Loucy (cell line): ENCODE measurements at regions not wholly inside any gene's neighbourhood (a gene's known extent, or its start where the extent isn't known, plus 50 kb on each side); places are given as distances from the start of the nearest gene placed in this dataset.

Experiments
- H2AFZ ChIP-seq: fragments of 200-600 bp; sonication (generic); 2 replicates; pipeline ENCODE4 v1.6.0; 2016; ENCODE audit warnings: antibody characterized with exemption, mild to moderate bottlenecking, low read length, moderate library complexity
- H3F3A ChIP-seq: fragments of 200-600 bp; 2 replicates; pipeline ENCODE4 v1.6.0; 2016; ENCODE audit warnings: antibody characterized with exemption, low read depth, mild to moderate bottlenecking
- H3K27me3 ChIP-seq: fragments of 200-600 bp; sonication (generic); 2 replicates; pipeline ENCODE4 v1.6.1; 2014; ENCODE audit warnings: low read length, mild to moderate bottlenecking; ENCODE audit not compliant: insufficient read depth, poor library complexity, severe bottlenecking
- H3K36me3 ChIP-seq: fragments of 200-600 bp; sonication (generic); 2 replicates; pipeline ENCODE4 v1.6.1; 2016; ENCODE audit warnings: low read length; ENCODE audit not compliant: insufficient read depth
- H3K4me1 ChIP-seq: fragments of 200-600 bp; sonication (generic); 2 replicates; pipeline ENCODE4 v1.5.1; 2014; ENCODE audit warnings: low read length, mild to moderate bottlenecking; ENCODE audit not compliant: insufficient read depth, poor library complexity, severe bottlenecking
- H3K4me2 ChIP-seq: fragments of 200-600 bp; sonication (generic); 2 replicates; pipeline ENCODE4 v1.6.0; 2014; ENCODE audit warnings: antibody characterized with exemption, low read length, low read depth, mild to moderate bottlenecking; ENCODE audit not compliant: poor library complexity, severe bottlenecking
- H3K4me3 ChIP-seq: fragments of 200-600 bp; sonication (generic); 2 replicates; pipeline ENCODE4 v1.5.1; 2014; ENCODE audit warnings: low read length, mild to moderate bottlenecking, mixed read lengths; ENCODE audit not compliant: poor library complexity, severe bottlenecking
- H3K79me2 ChIP-seq: fragments of 200-600 bp; sonication (generic); 2 replicates; pipeline ENCODE4 v1.6.1; 2014; ENCODE audit warnings: low read length; ENCODE audit not compliant: insufficient read depth
- H3K9ac ChIP-seq: fragments of 200-600 bp; sonication (generic); 2 replicates; pipeline ENCODE4 v1.6.0; 2014; ENCODE audit warnings: mild to moderate bottlenecking, low read depth, low read length, moderate library complexity; ENCODE audit not compliant: poor library complexity, severe bottlenecking
- H3K9me2 ChIP-seq: fragments of 200-600 bp; sonication (generic); replicated peaks from 2 replicates; pipeline ENCODE4 v1.6.1; 2016; ENCODE audit warnings: low read depth, low read length, mixed read lengths
- H3K9me3 ChIP-seq: fragments of 200-600 bp; sonication (generic); 2 replicates; pipeline ENCODE4 v1.6.1; 2014; ENCODE audit warnings: mild to moderate bottlenecking, antibody characterized with exemption, low read length, low read depth; ENCODE audit not compliant: insufficient read depth
- H4K20me1 ChIP-seq: fragments of 200-600 bp; sonication (generic); 2 replicates; pipeline ENCODE4 v1.6.0; 2014; ENCODE audit warnings: antibody characterized with exemption, low read length, mild to moderate bottlenecking; ENCODE audit not compliant: insufficient read depth, poor library complexity, severe bottlenecking
- CTCF ChIP-seq: fragments of 200-600 bp; sonication (generic); conservative IDR thresholded peaks from 2 replicates; pipeline ENCODE4 v1.5.1; 2014; ENCODE audit warnings: mild to moderate bottlenecking, antibody characterized with exemption, low read length
- EZH2phosphoT487 ChIP-seq: fragments of 200-600 bp; IDR thresholded peaks from 2 replicates; pipeline ENCODE4 v1.6.1; 2018; ENCODE audit warnings: antibody characterized with exemption, mild to moderate bottlenecking, moderate library complexity, borderline replicate concordance

- no peaks in the 10 kb centered on the region for H3K79me2 ChIP-seq
- H3K9ac ChIP-seq = no peak overlapping the region
- TF ChIP-seq CTCF = no peak
- no peak for TF ChIP-seq EZH2phosphoT487
- H3K27me3 ChIP-seq = no peaks in the 10 kb centered on the region
- no peak overlapping the region for H3K4me3 ChIP-seq
- H3K4me1 ChIP-seq = no peaks in the 10 kb centered on the region
- no peak overlapping the region for H3K4me2 ChIP-seq
- H3K36me3 ChIP-seq = no peaks in the 10 kb centered on the region
- no peaks in the 10 kb centered on the region for H4K20me1 ChIP-seq
- H3F3A ChIP-seq = no peaks in the 10 kb centered on the region
- no peaks in the 10 kb centered on the region for H3K9me3 ChIP-seq
- no peak overlapping the region for H2AFZ ChIP-seq
- H3K9me2 ChIP-seq = no peaks in the 10 kb centered on the region
Observed at GRCh38 chr3:110077093-110077492, 739.7 kb upstream of the DPPA4 start.

GRCh38 chr3:110093411-110093810 lies 756.1 kb upstream of the DPPA4 start:
- no peaks in the 10 kb centered on the region for H3K9me3 ChIP-seq
- H3K9ac ChIP-seq = no peak overlapping the region
- TF ChIP-seq EZH2phosphoT487 (no peak), CTCF (no peak)
- H3K9me2 ChIP-seq = no peaks in the 10 kb centered on the region
- no peaks in the 10 kb centered on the region for H3K36me3 ChIP-seq
- H3K4me2 ChIP-seq = no peak overlapping the region
- no peak overlapping the region for H2AFZ ChIP-seq
- no peaks in the 10 kb centered on the region for H3F3A ChIP-seq
- H3K79me2 ChIP-seq = no peaks in the 10 kb centered on the region
- H3K4me1 ChIP-seq = no peaks in the 10 kb centered on the region
- no peaks in the 10 kb centered on the region for H4K20me1 ChIP-seq
- H3K4me3 ChIP-seq = no peak overlapping the region
- H3K27me3 ChIP-seq = no peaks in the 10 kb centered on the region

GRCh38 chr3:110093812-110094401 lies 756.6 kb upstream of the DPPA4 start:
- Histone ChIP-seq H3K9me2 (no peaks in the 10 kb centered on the region), H3F3A (no peaks in the 10 kb centered on the region), H2AFZ (no peak overlapping the region), H3K9ac (no peak overlapping the region), H3K27me3 (no peaks in the 10 kb centered on the region), H3K4me1 (no peaks in the 10 kb centered on the region), H4K20me1 (no peaks in the 10 kb centered on the region), H3K4me3 (no peak overlapping the region), H3K79me2 (no peaks in the 10 kb centered on the region), H3K9me3 (no peaks in the 10 kb centered on the region), H3K36me3 (no peaks in the 10 kb centered on the region), H3K4me2 (no peak overlapping the region)
- TF ChIP-seq EZH2phosphoT487 (no peak), CTCF (no peak)
